Esophagus (tissue), 2 donors: ENCODE measurements at regions not wholly inside any gene's neighbourhood (a gene's known extent, or its start where the extent isn't known, plus 50 kb on each side); places are given as distances from the start of the nearest gene placed in this dataset.
A peak's percentile ranks its signal among the peaks of the same experiment; 100 is the strongest.

Source experiments
- H3K27ac ChIP-seq, 2 donors: one replicate each; pipeline ENCODE4 v1.5.1; 2013; ENCODE audit warnings: low read depth in 2 of 2, mild to moderate bottlenecking in 2 of 2, inconsistent platforms in 1 of 2, low read length in 1 of 2, moderate library complexity in 1 of 2
- H3K27me3 ChIP-seq, 2 donors: one replicate each; pipeline ENCODE4 v1.6.1; 2013; ENCODE audit warnings: low read length in 2 of 2, control low read depth in 1 of 2, mild to moderate bottlenecking in 1 of 2; ENCODE audit not compliant: insufficient read depth in 2 of 2, control insufficient read depth in 1 of 2
- H3K36me3 ChIP-seq, 2 donors: one replicate each; pipeline ENCODE4 v1.6.1; 2013; ENCODE audit warnings: low read length in 1 of 2; ENCODE audit not compliant: control insufficient read depth in 2 of 2, insufficient read depth in 2 of 2
- H3K4me1 ChIP-seq, 2 donors: one replicate each; pipeline ENCODE4 v1.6.1; 2013; ENCODE audit warnings: low read length in 1 of 2; ENCODE audit not compliant: control insufficient read depth in 2 of 2, insufficient read depth in 2 of 2
- H3K4me3 ChIP-seq, 2 donors: one replicate each; pipeline ENCODE4 v1.5.1; 2013; ENCODE audit warnings: low read length in 2 of 2, mild to moderate bottlenecking in 2 of 2, low read depth in 1 of 2, moderate library complexity in 1 of 2
- H3K9me3 ChIP-seq, 2 donors: one replicate each; pipeline ENCODE4 v1.6.1; 2013; ENCODE audit warnings: mild to moderate bottlenecking in 2 of 2, low read depth in 1 of 2, low read length in 1 of 2, moderate library complexity in 1 of 2; ENCODE audit not compliant: control insufficient read depth in 2 of 2, insufficient read depth in 1 of 2
- WGBS, 2 donors: extraction: QIAGEN DNeasy Blood & Tissue Kit; methylation state at CpG; one replicate each; pipeline ENCODE4 v1.1.7; 2013; 5-methylcytosine and 5-hydroxymethylcytosine counted together
- donor health status: healthy with polysubstance abuse.
- donor health status: Bipolar disorder and iron deficiency.

GRCh38 chr3:187954516-187954872 is 199.5 kb upstream of the LPP start:
- Histone ChIP-seq H3K36me3 (no peaks in the 10 kb centered on the region), H3K27ac (no peak overlapping the region), H3K4me3 (no peak overlapping the region), H3K4me1 (no peaks in the 10 kb centered on the region), H3K27me3 (no peaks in the 10 kb centered on the region), H3K9me3 (no peaks in the 10 kb centered on the region)
- 85 to 89% methylated on average over 2 of the region's 2 CpGs for WGBS, 2 donors

GRCh38 chr3:187954873-187955586 is 198.9 kb upstream of the LPP start:
- H3K27me3 ChIP-seq, result no peaks in the 10 kb centered on the region
- H3K4me1 ChIP-seq, result no peaks in the 10 kb centered on the region
- H3K9me3 ChIP-seq, result no peaks in the 10 kb centered on the region
- no peaks in the 10 kb centered on the region for H3K36me3 ChIP-seq
- no peak overlapping the region for H3K4me3 ChIP-seq
- H3K27ac ChIP-seq, result no peak overlapping the region
- WGBS, 2 donors, result 69 to 71% methylated on average over 4 of the region's 4 CpGs

GRCh38 chr3:187955587-187955952 is 198.4 kb upstream of the LPP start:
- H3K27ac ChIP-seq, result no peak overlapping the region
- no peaks in the 10 kb centered on the region for H3K27me3 ChIP-seq
- no peaks in the 10 kb centered on the region for H3K9me3 ChIP-seq
- H3K36me3 ChIP-seq, result no peaks in the 10 kb centered on the region
- H3K4me3 ChIP-seq, result no peak overlapping the region
- H3K4me1 ChIP-seq, result no peaks in the 10 kb centered on the region

- WGBS, 2 donors, result 87 to 91% methylated on average over 5 of the region's 5 CpGs
- Histone ChIP-seq H3K9me3 (no peaks in the 10 kb centered on the region), H3K27ac (no peak overlapping the region)
These were observed 196.8 kb upstream of the LPP start for GRCh38 chr3:187957165-187957581.

GRCh38 chr3:187957582-187957981 is 196.4 kb upstream of the LPP start:
- Histone ChIP-seq H3K27me3 (no peaks in the 10 kb centered on the region), H3K36me3 (no peaks in the 10 kb centered on the region), H3K4me1 (no peaks in the 10 kb centered on the region), H3K4me3 (no peak overlapping the region), H3K9me3 (no peaks in the 10 kb centered on the region), H3K27ac (no peak overlapping the region)

More at GRCh38 chr3:187957165-187957581, 196.8 kb upstream of the LPP start:
- H3K4me1 ChIP-seq, result no peaks in the 10 kb centered on the region
- no peaks in the 10 kb centered on the region for H3K36me3 ChIP-seq
- H3K4me3 ChIP-seq, result no peak overlapping the region
- no peaks in the 10 kb centered on the region for H3K27me3 ChIP-seq

GRCh38 chr3:187958432-187959003 is 195.4 kb upstream of the LPP start:
- WGBS, 2 donors, result 76 to 80% methylated on average over 12 of the region's 12 CpGs
- H3K4me3 ChIP-seq, result no peak overlapping the region

GRCh38 chr3:187960820-187961219 is 193.1 kb upstream of the LPP start:
- WGBS, 2 donors, result 49 to 60% methylated on average over 2 of the region's 2 CpGs
- no peaks in the 10 kb centered on the region for H3K4me1 ChIP-seq
- H3K36me3 ChIP-seq, result no peaks in the 10 kb centered on the region
- no peaks in the 10 kb centered on the region for H3K9me3 ChIP-seq
- H3K4me3 ChIP-seq, result no peak overlapping the region
- no peak overlapping the region for H3K27ac ChIP-seq
- no peaks in the 10 kb centered on the region for H3K27me3 ChIP-seq

More at GRCh38 chr3:187958432-187959003, 195.4 kb upstream of the LPP start:
- no peaks in the 10 kb centered on the region for H3K4me1 ChIP-seq
- H3K9me3 ChIP-seq, result no peaks in the 10 kb centered on the region
- no peaks in the 10 kb centered on the region for H3K36me3 ChIP-seq
- no peaks in the 10 kb centered on the region for H3K27me3 ChIP-seq
- peak overlapping the region in 1 of 2 donors; percentile 22 for H3K27ac ChIP-seq

GRCh38 chr3:187961366-187961765 is 192.6 kb upstream of the LPP start:
- Histone ChIP-seq H3K4me1 (no peaks in the 10 kb centered on the region), H3K9me3 (no peaks in the 10 kb centered on the region), H3K4me3 (no peak overlapping the region), H3K36me3 (no peaks in the 10 kb centered on the region), H3K27ac (no peak overlapping the region), H3K27me3 (no peaks in the 10 kb centered on the region)
- WGBS, 2 donors, result 92 to 95% methylated on average over 2 of the region's 2 CpGs

- Histone ChIP-seq H3K27me3 (no peaks in the 10 kb centered on the region), H3K27ac (no peak overlapping the region), H3K4me1 (no peaks in the 10 kb centered on the region), H3K36me3 (no peaks in the 10 kb centered on the region), H3K4me3 (no peak overlapping the region), H3K9me3 (no peaks in the 10 kb centered on the region)
- 87 to 88% methylated on average over 5 of the region's 5 CpGs for WGBS, 2 donors
These were observed 190.8 kb upstream of the LPP start for GRCh38 chr3:187963003-187963676.
